Activated CD4-positive, CD25-positive, alpha-beta regulatory T cell (primary cell): ENCODE measurements at regions not wholly inside any gene's neighbourhood (a gene's known extent, or its start where the extent isn't known, plus 50 kb on each side); places are given as distances from the start of the nearest gene placed in this dataset.
"Not testable (repeated sequence)": the region's sequence is repeated elsewhere in the genome, so short reads cannot be mapped to it uniquely, and the experiment has no call there.

Experiments used
- DNase-seq, 4 experiments: peaks; one replicate each; lab custom pipeline; 2025; lab: John Stamatoyannopoulos, UW

DNA sequence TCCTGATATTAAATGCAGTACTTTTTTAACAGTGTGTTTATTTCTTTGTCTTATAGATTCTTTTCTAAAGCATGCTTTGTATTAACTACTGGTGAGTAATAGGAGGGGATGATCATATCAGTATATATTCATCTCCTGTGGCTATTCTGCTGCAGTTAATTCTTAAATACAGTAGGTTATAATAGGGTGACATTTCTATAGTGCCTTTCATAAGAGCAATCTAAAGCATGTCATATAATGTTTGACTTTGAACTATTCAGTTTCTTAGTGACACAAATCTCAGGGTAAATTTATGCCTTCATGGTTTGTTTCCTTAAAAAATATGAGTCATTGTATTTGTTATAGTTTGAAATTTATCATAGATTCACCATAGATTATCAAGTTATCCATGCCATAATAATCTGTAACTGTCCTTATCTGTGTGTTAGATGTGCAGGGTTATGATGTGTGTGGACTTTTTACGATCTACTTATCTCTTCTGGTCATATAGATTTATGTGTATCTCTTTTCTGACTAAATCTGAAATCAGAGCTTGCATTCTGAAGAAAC, 1019.5 kb downstream of the NR2F1-AS1 start:
- no peak for DNase-seq

- no peak for DNase-seq
These were observed 1020.2 kb downstream of the NR2F1-AS1 start for GRCh38 chr5:92560698-92561401.

GRCh38 chr5:92559781-92560180, 1021.2 kb downstream of the NR2F1-AS1 start:
- no peak for DNase-seq

DNA sequence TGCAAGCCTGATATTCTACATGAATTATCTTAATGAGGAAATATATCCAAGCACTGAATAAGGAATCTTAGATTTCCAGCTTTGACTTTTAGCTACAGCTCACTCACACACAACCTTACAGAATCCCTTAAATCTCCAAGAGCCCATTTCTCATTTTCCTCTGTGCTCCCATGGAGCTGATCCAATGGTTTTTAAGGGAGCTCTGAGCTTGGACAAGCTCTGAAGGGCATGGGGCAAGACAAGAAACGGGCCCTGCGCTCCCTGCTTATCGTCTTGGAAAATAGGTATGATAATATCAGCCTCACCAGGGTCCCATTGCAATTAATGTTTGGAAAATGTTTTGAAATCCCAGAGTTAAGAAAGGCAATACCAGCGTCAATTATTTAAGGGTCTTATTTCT, 1021.7 kb downstream of the NR2F1-AS1 start:
- DNase-seq = no peak

GRCh38 chr5:92556747-92557146, 1024.3 kb downstream of the NR2F1-AS1 start:
- DNase-seq = no peak

DNA sequence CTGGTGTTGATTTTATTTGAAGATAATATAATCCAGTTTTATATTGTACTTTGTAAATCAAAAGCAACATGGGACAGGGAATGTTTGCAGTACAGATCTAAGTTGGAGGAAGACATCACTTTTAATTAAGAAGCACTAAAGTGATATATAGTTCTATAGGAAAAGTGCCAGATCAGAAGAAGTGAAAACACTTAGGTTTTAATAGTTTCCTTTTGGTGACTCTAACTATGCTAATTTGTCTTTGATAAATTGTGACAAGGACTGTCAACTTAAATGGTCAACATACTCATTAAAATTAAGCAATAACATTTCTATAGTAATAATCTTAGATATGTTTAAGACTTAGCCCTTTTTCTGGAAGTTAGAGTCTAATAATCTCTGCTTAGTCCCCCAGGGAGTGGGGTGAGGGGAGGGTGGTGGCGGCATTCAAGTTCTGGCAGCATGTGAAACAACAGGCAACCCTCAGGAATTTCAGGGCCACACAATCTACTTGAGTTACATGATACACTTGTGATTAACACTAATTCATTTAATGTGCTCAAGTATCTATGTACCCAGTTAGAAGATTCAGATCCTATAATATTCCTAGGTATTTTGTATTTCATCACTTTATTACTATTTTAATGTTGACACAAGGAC, 1026.5 kb downstream of the NR2F1-AS1 start:
- no peak for DNase-seq

DNA sequence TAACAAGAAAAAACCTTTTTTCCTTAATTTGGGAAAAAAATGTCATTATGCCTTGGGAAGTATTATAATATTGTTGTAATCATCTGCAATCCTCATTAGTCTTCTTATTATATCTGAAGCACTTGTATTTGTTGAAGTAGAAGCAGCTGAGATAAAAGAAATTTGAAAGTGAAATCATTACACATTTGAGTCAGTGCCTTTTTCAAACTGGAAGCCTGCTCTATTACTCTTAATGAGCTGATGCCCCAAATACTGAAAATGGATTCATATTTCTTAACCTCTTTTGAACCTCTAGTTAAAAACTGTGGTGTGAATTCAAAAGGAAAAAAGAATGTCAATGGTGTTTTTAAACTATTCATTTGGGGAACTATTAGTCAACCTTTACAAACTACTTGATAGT, 1027.7 kb downstream of the NR2F1-AS1 start:
- DNase-seq = no peak

DNA sequence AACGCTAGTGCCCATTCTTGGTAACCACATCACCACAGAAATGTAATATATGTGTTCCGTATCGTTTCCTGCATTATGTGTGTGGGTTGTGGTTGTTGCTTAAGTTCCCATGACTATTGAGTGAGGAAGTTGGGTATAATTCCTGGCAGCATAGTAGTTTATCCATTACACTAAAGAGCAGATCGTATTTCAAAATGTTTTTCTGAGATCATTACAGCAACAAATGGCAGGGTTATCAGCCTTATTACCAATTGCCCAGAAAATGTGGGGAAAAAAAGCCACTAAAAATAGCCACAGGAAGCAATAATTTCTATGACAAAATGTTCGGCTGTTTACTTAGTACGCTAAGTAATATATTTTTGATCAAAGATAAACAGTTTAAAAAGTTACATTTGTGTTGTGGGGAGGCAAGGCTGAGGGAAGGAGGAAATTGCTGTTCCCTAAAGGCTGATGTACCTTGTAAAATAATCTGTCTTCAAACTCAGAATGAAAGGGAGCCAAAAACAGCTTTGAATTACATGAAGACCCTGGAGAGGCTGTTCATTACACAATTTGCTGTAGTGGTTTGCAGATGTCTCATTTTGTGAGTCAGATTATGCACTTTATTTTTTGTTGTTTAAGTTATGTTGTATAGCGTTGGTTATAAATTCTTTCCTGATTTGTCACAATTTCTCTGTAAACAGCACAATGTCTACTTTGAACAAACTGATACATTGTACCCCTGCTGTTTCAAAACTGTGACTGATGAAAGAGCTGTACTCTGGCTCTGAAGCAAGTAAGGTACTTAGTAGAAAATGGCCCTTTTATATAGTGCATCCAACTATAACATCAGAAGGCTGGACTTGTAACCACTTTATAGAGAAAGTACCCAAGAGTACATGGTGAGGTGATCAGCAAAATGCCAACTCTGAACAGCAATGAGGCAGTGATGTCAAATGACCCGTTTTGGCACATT, 1028.5 kb downstream of the NR2F1-AS1 start:
- no peak for DNase-seq

DNA sequence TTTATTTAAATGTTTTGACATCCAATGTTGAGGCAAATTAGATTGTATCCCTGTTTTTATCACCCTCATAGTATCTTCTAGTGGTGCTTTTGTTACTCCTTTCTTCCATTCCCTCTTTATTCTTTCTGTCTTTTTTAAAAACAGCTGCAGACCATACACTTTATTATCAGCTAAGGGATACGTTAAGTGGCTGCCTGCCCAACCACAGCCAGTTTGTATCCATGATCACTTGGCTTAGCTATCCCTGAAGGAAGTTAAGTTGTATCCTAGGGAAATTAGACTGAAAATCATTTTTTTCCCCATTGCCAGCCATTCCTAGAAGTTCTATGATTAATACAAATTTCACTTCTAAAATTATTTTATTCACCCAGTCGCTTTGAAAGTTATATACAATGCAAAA, 1032.7 kb downstream of the NR2F1-AS1 start:
- no peak for DNase-seq

DNA sequence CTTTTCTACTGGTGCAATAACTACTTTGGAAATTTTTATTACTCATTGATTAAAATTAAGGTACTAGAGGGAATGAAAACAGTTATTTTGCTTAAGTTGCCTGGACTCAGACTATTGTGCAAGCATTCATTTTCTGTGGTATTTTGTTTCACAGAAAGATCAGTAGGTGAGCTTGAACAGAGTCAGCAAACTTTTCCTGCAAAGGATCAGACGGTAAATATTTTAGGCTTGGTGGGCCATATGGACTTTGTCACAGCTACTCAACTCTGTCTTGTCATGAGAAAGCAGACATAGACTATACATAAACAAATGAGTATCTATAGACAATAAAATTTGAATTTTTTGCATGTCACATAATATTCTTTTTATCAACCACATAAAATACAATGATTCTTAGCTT, 1036.4 kb downstream of the NR2F1-AS1 start:
- no peak for DNase-seq

DNA sequence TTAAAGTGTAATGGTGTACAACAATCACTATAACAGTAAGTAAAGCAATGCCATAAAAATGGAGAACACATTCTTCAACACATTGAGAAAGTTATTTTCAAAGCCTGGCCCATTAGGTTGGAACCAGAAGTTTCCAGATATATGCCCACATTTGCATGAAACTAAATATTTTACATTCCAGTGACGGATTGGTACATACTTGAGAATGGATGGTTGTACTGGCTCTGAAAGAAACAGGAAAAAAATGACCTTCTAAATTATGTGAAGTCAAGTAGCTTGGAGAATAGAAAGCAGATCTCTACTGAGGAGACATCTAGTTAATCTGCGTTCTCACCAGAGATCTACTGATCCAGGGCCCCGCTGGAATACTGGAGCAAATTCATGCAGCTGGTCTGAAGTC, 1037.0 kb downstream of the NR2F1-AS1 start:
- no peak for DNase-seq

DNA sequence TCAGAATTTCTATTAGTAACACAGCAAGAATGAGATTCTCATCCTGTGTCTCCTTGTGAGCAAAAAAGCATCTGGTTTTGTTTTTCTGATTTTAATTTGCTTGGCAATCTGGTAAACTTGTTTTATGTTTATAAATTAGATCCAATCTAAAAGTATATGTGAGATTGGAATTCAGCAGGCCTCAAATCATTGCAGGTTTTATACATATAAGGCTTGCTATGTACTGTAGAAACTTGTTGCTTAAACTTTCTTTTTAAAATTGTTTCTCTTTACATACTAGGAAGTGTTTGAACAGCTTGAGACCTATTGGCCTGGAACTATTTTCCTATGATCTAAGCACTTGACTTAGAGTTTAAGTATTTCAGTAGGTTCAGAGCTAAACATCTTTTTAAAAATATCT, 1037.8 kb downstream of the NR2F1-AS1 start:
- DNase-seq = no peak

GRCh38 chr5:92542017-92542416, 1039.0 kb downstream of the NR2F1-AS1 start:
- DNase-seq = not testable (repeated sequence)

GRCh38 chr5:92527311-92528078, 1053.5 kb downstream of the NR2F1-AS1 start:
- no peak for DNase-seq

DNA sequence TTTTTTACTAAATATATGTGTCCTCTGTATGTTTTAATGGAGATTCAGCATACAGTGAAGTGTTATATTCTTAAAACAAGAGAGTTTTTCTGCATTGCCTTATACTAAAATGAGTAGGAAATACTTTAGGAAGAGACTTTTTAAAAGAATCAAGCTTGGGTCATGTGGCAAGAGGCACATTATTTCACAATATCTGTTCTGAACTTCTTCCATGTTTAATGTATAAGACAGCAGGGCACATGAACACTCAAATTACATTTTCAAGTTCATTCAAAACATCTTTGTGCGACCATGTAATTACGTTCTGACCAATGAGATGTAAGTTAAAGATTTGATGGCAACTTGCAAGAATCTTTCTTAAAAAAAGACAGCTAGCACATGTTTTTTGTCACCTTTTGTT, 1055.9 kb downstream of the NR2F1-AS1 start:
- DNase-seq = no peak

DNA sequence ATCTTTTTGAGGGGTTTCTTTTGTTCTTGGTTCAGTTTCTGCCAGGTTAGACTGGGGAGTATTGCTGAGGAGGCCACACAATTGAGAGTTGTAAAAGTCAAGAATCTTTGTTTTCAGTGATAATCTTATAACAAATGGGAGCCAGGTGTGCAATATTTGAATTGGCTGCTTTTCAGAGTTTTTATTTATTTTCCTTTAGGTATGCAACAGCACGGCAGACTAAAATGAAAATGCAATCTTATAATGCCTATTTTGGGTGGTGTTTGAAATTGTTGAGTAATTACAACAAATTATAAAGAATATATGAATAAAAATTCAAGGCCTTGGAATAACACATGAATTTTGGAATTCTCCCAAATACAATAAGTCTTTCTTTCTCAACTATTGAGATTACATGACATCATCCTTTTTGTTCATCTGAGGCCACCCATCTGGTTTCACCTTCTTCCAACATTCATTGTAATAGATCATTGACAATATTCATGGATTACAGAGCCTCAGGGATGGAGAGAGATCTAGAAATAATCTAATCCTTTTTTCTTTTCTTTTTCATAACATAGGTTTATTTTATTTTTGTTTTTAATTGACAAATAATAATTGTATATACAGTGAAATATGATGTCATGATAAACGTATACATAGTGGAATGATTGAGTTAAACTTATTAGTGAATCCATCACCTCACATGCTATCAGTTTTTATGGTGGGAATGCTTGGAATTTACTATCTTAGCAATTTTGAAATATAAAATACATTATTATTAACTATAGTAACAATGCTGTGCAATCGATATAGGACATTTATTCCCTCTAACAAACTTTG, 1061.0 kb downstream of the NR2F1-AS1 start:
- no peak for DNase-seq

DNA sequence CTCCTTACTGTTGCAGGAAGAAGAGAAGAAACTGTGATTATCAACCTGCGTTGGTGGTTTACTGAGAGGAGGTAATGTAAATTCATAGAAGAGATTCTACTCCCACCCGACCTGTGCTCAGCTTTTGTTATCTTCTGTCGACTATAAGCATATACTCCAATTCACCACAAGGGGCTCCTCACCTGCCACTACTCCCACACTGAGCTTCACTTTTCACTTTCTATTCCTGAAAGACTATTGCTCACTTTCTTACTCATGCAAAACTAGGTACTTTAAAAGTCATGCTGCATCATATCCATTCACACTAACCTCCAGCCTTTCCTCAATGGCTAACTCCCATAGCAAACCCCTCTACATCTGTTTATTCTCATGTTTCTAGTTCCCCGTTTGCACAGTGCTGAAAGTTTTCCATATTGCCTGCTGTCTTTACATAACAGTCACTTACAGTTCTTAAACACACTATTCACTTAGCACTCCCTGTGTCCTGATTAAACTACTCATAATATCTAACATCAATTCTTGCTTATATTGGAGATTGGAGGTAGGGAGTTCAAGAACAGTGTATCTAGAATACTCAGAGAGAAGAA, 1062.6 kb downstream of the NR2F1-AS1 start:
- DNase-seq = no peak

- no peak for DNase-seq
These were observed 1066.1 kb downstream of the NR2F1-AS1 start for GRCh38 chr5:92514896-92515295.

GRCh38 chr5:92513067-92513466, 1068.0 kb downstream of the NR2F1-AS1 start:
- no peak for DNase-seq

DNA sequence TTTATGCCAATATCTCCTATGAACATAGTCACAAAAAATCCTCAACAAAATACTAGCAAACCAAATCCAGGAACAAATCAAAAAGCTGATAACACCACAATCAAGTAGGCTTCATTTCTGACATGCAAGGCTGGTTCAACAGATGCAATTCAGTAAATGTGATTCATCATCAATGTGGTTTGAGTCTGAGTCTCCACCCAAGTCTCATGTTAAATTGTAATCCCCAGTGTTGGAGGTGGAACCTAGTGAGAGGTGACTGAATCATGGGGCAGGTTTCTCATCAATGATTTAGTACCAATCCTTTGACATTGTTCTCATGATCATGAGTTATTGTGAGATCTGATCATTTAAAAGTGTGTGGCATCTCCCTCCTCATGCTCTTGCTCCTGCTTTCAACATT, 1072.7 kb downstream of the NR2F1-AS1 start:
- DNase-seq = no peak
